Sigmoid colon (tissue), 4 donors: ENCODE measurements at regions not wholly inside any gene's neighbourhood (a gene's known extent, or its start where the extent isn't known, plus 50 kb on each side); places are given as distances from the start of the nearest gene placed in this dataset.

ENCODE experiments used
- EP300 ChIP-seq, 4 donors: sonication (generic); formaldehyde crosslinking; IDR thresholded peaks; one replicate each; pipeline ENCODE4 v1.6.1; 2017; ENCODE audit warnings: antibody characterized with exemption in 4 of 4
- TF ChIP-seq, protein P1 (sequence below), 4 experiments: fragments of 450-650 bp in 3 of 4; fragments of 200-600 bp in 1 of 4; IDR thresholded peaks; one replicate each; pipeline ENCODE4 v1.5.1; 2016 to 2019; ENCODE audit warnings: antibody characterized with exemption in 4 of 4, mild to moderate bottlenecking in 3 of 4, moderate library complexity in 2 of 4

DNA sequence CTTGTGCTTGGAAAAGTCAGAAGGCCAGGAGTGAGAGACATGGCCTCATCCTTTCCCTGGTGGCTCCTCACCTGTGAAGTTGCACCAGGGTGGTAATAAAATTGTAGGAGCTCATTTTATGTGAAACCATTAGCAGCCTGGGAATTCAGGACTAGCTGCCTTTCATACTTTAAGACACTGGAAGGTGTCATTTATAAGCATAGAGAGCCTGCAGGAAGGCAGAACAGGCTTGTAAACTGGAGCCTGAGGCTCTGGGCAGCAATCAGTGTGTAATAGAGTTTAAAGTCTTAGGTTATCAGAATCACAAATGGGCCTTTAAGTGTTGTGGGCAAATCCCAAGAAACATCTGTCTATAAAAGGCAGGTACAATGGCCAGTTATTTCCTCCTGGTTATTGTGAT, 127.2 kb downstream of the TM9SF2 start:
- TF ChIP-seq, protein P1, sequence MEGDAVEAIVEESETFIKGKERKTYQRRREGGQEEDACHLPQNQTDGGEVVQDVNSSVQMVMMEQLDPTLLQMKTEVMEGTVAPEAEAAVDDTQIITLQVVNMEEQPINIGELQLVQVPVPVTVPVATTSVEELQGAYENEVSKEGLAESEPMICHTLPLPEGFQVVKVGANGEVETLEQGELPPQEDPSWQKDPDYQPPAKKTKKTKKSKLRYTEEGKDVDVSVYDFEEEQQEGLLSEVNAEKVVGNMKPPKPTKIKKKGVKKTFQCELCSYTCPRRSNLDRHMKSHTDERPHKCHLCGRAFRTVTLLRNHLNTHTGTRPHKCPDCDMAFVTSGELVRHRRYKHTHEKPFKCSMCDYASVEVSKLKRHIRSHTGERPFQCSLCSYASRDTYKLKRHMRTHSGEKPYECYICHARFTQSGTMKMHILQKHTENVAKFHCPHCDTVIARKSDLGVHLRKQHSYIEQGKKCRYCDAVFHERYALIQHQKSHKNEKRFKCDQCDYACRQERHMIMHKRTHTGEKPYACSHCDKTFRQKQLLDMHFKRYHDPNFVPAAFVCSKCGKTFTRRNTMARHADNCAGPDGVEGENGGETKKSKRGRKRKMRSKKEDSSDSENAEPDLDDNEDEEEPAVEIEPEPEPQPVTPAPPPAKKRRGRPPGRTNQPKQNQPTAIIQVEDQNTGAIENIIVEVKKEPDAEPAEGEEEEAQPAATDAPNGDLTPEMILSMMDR (IDR thresholded peaks at IDR 0.05) = no peak
- no peak for TF ChIP-seq EP300 (IDR thresholded peaks at IDR 0.05)
